CD4-positive, alpha-beta T cell treated with Interleukin-6 at 100 ng/mL for 8 hours (primary cell): ENCODE measurements at regions not wholly inside any gene's neighbourhood (a gene's known extent, or its start where the extent isn't known, plus 50 kb on each side); places are given as distances from the start of the nearest gene placed in this dataset.

Experiments
- DNase-seq: peaks from one replicate; pipeline ENCODE4 v3.0.0-alpha.2; 2020; ENCODE audit warnings: mixed read lengths, low spot score

GRCh38 chr4:13844740-13845139 is 217.2 kb upstream of the BOD1L1 start:
- DNase-seq, result no peak

- DNase-seq, result no peak
These were observed 222.3 kb upstream of the BOD1L1 start for GRCh38 chr4:13849778-13850177.

- DNase-seq, result no peak
These were observed 223.8 kb upstream of the BOD1L1 start for GRCh38 chr4:13851085-13851940.

- no peak for DNase-seq
These were observed 224.9 kb upstream of the BOD1L1 start for GRCh38 chr4:13852411-13852810.

GRCh38 chr4:13856387-13856786 is 228.9 kb upstream of the BOD1L1 start:
- no peak for DNase-seq

GRCh38 chr4:13857397-13857796 is 229.9 kb upstream of the BOD1L1 start:
- no peak for DNase-seq

GRCh38 chr4:13857800-13858199 is 230.3 kb upstream of the BOD1L1 start:
- no peak for DNase-seq

GRCh38 chr4:13859423-13859822 is 231.9 kb upstream of the BOD1L1 start:
- no peak for DNase-seq

GRCh38 chr4:13860126-13860525 is 232.6 kb upstream of the BOD1L1 start:
- DNase-seq, result no peak

GRCh38 chr4:13865871-13866669 is 238.5 kb upstream of the BOD1L1 start:
- DNase-seq, result no peak

- DNase-seq, result no peak
These were observed 239.4 kb upstream of the BOD1L1 start for GRCh38 chr4:13866881-13867280.

- DNase-seq, result no peak
These were observed 244.6 kb upstream of the BOD1L1 start for GRCh38 chr4:13872155-13872554.

- no peak for DNase-seq
These were observed 245.4 kb upstream of the BOD1L1 start for GRCh38 chr4:13872955-13873354.

GRCh38 chr4:13875181-13875580 is 247.7 kb upstream of the BOD1L1 start:
- DNase-seq, result no peak

- no peak for DNase-seq
These were observed 248.6 kb upstream of the BOD1L1 start for GRCh38 chr4:13876131-13876530.

- no peak for DNase-seq
These were observed 249.4 kb upstream of the BOD1L1 start for GRCh38 chr4:13876940-13877339.

GRCh38 chr4:13877626-13878025 is 250.1 kb upstream of the BOD1L1 start:
- no peak for DNase-seq

GRCh38 chr4:13881892-13882291 is 254.4 kb upstream of the BOD1L1 start:
- no peak for DNase-seq

- DNase-seq, result no peak
These were observed 259.5 kb upstream of the BOD1L1 start for GRCh38 chr4:13887010-13887409.

GRCh38 chr4:13888112-13888511 is 260.6 kb upstream of the BOD1L1 start:
- DNase-seq, result no peak

- no peak for DNase-seq
These were observed 264.0 kb upstream of the BOD1L1 start for GRCh38 chr4:13891544-13891939.

- DNase-seq, result no peak
These were observed 265.2 kb upstream of the BOD1L1 start for GRCh38 chr4:13892739-13893105.

GRCh38 chr4:13893211-13893610 is 265.7 kb upstream of the BOD1L1 start:
- DNase-seq, result no peak
